Parathyroid adenoma (tissue), 2 donors: ENCODE measurements at regions not wholly inside any gene's neighbourhood (a gene's known extent, or its start where the extent isn't known, plus 50 kb on each side); places are given as distances from the start of the nearest gene placed in this dataset.
"Not testable (repeated sequence)": the region's sequence is repeated elsewhere in the genome, so short reads cannot be mapped to it uniquely, and the experiment has no call there.

Experiments
- H2AFZ ChIP-seq: fragments of 300-600 bp; sonication (generic); one replicate; pipeline ENCODE4 v1.7.0; 2017; ENCODE audit warnings: antibody characterized with exemption, mild to moderate bottlenecking
- H3K27ac ChIP-seq: fragments of 300-600 bp; sonication (generic); one replicate; pipeline ENCODE4 v1.7.0; 2017
- H3K27me3 ChIP-seq: fragments of 300-600 bp; sonication (generic); one replicate; pipeline ENCODE4 v1.7.0; 2017; ENCODE audit warnings: low read length; ENCODE audit not compliant: control insufficient read depth, insufficient read depth
- H3K36me3 ChIP-seq: fragments of 300-600 bp; sonication (generic); one replicate; pipeline ENCODE4 v1.7.0; 2017; ENCODE audit warnings: low read length; ENCODE audit not compliant: control insufficient read depth, insufficient read depth
- H3K4me1 ChIP-seq: fragments of 300-600 bp; sonication (generic); one replicate; pipeline ENCODE4 v1.7.0; 2017; ENCODE audit warnings: control low read depth
- H3K4me2 ChIP-seq: fragments of 300-600 bp; sonication (generic); one replicate; pipeline ENCODE4 v1.7.0; 2017; ENCODE audit warnings: low read length
- H3K4me3 ChIP-seq: fragments of 300-600 bp; sonication (generic); one replicate; pipeline ENCODE4 v1.7.0; 2017; ENCODE audit warnings: low read depth, low read length
- H3K79me2 ChIP-seq: fragments of 300-600 bp; sonication (generic); one replicate; pipeline ENCODE4 v1.7.0; 2017; ENCODE audit warnings: control low read depth
- H3K9ac ChIP-seq: fragments of 300-600 bp; sonication (generic); one replicate; pipeline ENCODE4 v1.7.0; 2017; ENCODE audit warnings: mild to moderate bottlenecking
- H3K9me3 ChIP-seq: fragments of 300-600 bp; sonication (generic); one replicate; pipeline ENCODE4 v1.7.0; 2017; ENCODE audit warnings: low read length; ENCODE audit not compliant: control insufficient read depth
- TF ChIP-seq, protein P1 (sequence below): fragments of 300-600 bp; sonication (generic); IDR thresholded peaks from one replicate; pipeline ENCODE4 v1.7.0; 2017; ENCODE audit warnings: antibody characterized with exemption, mild to moderate bottlenecking
- donor health status: primary hyperparathyroidism.

DNA sequence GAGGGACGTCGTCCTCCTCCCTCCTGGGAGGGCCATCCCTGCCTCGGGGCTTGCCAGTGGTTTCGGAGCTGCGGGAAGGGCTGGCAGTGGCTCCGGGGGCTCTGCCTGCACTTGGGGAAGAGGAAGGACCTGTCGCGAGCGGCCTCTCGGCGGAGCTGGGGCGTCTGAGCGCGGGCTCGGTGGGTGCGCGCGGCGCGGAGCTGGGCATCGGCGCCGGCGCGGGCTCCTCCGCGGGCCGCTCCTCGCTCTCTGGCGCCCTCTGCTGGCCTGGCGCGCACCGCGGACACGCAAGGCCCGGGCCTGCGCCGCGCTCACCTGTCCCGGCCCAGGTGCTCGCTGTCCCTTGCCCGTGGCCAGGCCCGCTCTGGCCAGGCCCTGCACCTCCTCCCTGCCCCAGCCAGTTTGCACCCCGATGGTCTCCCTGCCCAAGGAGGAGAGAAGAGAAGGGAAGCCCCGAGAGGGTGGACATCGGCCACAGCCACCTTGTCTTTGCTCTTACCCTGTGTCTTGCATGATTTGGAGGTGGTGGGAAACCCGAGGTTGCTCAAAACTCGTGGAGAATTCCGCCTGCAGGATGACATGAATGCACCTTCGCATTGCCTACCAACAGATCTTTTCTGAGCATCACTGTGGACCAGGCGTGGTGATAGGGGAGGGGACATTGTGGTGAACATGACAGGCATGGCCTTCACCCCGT lies 119.2 kb downstream of the OTOP1 start:
- H3K4me1 ChIP-seq, H3K79me2 ChIP-seq, H3K27me3 ChIP-seq, H3K9me3 ChIP-seq, H3K9ac ChIP-seq, H3K36me3 ChIP-seq: not testable (repeated sequence)
- Histone ChIP-seq H2AFZ (peak overlapping the region; percentile 60), H3K4me2 (peak overlapping the region; percentile 85), H3K4me3 (peak overlapping the region; percentile 53), H3K27ac (peak overlapping the region; percentile 44)
- TF ChIP-seq, protein P1, sequence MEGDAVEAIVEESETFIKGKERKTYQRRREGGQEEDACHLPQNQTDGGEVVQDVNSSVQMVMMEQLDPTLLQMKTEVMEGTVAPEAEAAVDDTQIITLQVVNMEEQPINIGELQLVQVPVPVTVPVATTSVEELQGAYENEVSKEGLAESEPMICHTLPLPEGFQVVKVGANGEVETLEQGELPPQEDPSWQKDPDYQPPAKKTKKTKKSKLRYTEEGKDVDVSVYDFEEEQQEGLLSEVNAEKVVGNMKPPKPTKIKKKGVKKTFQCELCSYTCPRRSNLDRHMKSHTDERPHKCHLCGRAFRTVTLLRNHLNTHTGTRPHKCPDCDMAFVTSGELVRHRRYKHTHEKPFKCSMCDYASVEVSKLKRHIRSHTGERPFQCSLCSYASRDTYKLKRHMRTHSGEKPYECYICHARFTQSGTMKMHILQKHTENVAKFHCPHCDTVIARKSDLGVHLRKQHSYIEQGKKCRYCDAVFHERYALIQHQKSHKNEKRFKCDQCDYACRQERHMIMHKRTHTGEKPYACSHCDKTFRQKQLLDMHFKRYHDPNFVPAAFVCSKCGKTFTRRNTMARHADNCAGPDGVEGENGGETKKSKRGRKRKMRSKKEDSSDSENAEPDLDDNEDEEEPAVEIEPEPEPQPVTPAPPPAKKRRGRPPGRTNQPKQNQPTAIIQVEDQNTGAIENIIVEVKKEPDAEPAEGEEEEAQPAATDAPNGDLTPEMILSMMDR, result peak; percentile 36

DNA sequence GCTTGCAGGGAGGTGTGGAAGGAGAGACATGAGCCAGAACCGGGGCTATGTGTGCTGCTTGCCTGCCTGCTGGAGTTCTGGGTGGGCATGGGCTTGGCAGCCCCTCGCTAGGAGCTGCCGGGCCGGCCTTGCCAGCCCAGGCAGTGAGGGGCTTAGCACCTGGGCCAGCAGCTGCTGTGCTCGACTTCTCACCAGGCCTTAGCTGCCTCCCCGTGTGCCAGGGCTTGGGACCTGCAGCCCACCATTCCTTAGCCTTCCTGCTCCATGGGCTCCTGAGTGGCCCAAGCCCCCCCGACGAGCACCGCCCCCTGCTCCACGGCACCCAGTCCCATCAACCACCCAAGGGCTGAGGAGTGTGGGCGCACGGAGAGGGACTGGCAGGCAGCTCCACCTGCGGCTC lies 111.3 kb downstream of the OTOP1 start:
- H2AFZ ChIP-seq, H3K4me1 ChIP-seq, H3K27ac ChIP-seq, H3K4me2 ChIP-seq, H3K36me3 ChIP-seq, H3K4me3 ChIP-seq, H3K27me3 ChIP-seq, H3K79me2 ChIP-seq, H3K9ac ChIP-seq, H3K9me3 ChIP-seq: not testable (repeated sequence)

DNA sequence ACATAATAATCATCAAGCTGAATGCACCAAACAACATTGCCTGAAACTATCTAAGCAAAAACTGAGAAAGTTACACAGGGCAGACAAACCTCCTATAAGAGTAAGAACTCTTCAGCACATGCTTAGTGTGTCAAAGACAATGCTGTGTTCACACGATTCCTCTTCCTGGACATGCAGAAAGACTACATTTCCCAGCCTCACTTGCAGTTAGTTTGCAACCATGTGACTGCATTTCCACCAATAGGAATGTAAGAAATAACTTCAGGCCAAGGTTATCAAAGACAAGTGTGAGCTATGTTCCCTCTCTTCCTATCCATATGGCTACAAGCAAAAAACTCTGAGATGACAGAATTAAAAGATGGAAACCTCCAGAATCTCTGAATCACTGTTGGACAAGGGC lies 109.8 kb downstream of the OTOP1 start:
- not testable (repeated sequence) for H2AFZ ChIP-seq, H3K27me3 ChIP-seq, H3K36me3 ChIP-seq, H3K27ac ChIP-seq, H3K4me1 ChIP-seq, H3K79me2 ChIP-seq, H3K4me3 ChIP-seq, H3K9me3 ChIP-seq, H3K4me2 ChIP-seq, H3K9ac ChIP-seq

- not testable (repeated sequence) for H3K9me3 ChIP-seq, H3K36me3 ChIP-seq, H3K4me3 ChIP-seq, H3K79me2 ChIP-seq, H3K27ac ChIP-seq, H3K9ac ChIP-seq, H3K27me3 ChIP-seq, H3K4me1 ChIP-seq, H2AFZ ChIP-seq, H3K4me2 ChIP-seq
Measured at GRCh38 chr4:4134368-4134767, 92.4 kb downstream of the OTOP1 start.

DNA sequence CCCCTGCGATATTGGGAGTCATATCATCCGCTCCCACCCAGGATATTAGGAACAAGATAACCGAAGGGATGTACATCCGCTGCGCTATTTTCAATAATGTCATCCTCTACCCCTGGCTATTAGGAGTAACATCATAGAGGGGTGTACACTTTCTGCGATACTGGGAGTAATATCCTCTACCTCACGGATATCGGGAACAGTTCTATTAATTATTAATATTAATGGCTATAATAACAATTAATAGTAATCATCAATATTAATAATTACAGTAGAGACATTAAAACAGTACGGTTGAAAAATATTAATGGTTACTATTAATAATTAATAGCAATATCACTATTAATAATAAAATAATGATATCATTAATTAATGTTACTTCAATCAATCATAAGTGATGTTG lies 90.1 kb downstream of the OTOP1 start:
- H3K36me3 ChIP-seq, H3K27ac ChIP-seq, H3K4me3 ChIP-seq, H3K4me2 ChIP-seq, H2AFZ ChIP-seq, H3K9ac ChIP-seq, H3K27me3 ChIP-seq, H3K79me2 ChIP-seq, H3K4me1 ChIP-seq, H3K9me3 ChIP-seq: not testable (repeated sequence)
